ENCODE measurements at regions not wholly inside any gene's neighbourhood (a gene's known extent, or its start where the extent isn't known, plus 50 kb on each side); places are given as distances from the start of the nearest gene placed in this dataset.

GRCh38 chr5:117236941-117237340, 662.3 kb upstream of the SEMA6A start:
- intact Hi-C loops (cut with micrococcal nuclease; ENCODE audit: unreplicated experiment) = no loop called here
- CTCF ChIA-PET (ENCODE audit: unreplicated experiment) = no interaction called here

GRCh38 chr5:117235786-117236185, 661.2 kb upstream of the SEMA6A start:
- Histone ChIP-seq H3K4me1 (ENCODE audit: insufficient read depth, low read length, poor library complexity, severe bottlenecking) (no peaks in the 10 kb centered on the region), H3K79me2 (ENCODE audit: insufficient read depth, low read depth, low read length) (no peaks in the 10 kb centered on the region), H3K4me2 (ENCODE audit: low read length) (no peak overlapping the region), H3K9me2 (ENCODE audit: insufficient read depth, low read length) (no peaks in the 10 kb centered on the region; the same call in 1 of the 2 replicates), H3K4me3 (ENCODE audit: low read depth, low read length, poor library complexity, severe bottlenecking) (no peak overlapping the region), H3K9me3 (ENCODE audit: low read length) (no peaks in the 10 kb centered on the region), H4K20me1 (ENCODE audit: insufficient read depth, low read length) (no peaks in the 10 kb centered on the region), H3K27ac (ENCODE audit: low read depth, low read length, poor library complexity, severe bottlenecking) (no peak overlapping the region), H2AFZ (ENCODE audit: low read length) (no peak overlapping the region), H3K36me3 (ENCODE audit: insufficient read depth, low read length) (no peaks in the 10 kb centered on the region)
- no TSS peak for BruUV-seq (replicated peaks)
- TF ChIP-seq CTCF (conservative IDR thresholded peaks at IDR 0.05; ENCODE audit: low read length) (no peak), EZH2phosphoT487 (IDR thresholded peaks at IDR 0.05; ENCODE audit: borderline replicate concordance, low read depth, low read length) (no peak)
- intact Hi-C loops (cut with micrococcal nuclease; ENCODE audit: unreplicated experiment) = no loop called here
- no peak for DNase-seq (ENCODE audit: low spot score)
- ChIA-PET POLR2A (interaction anchor here (0.7 kb wide), 1 partner anchor 48 kb away, joined by 3 read pairs; no protein-coding TSS in a partner anchor), CTCF (ENCODE audit: unreplicated experiment) (no interaction called here)

More at GRCh38 chr5:117236941-117237340, 662.3 kb upstream of the SEMA6A start:
- Histone ChIP-seq H3K79me2 (ENCODE audit: insufficient read depth, low read depth, low read length) (no peaks in the 10 kb centered on the region), H3K36me3 (ENCODE audit: insufficient read depth, low read length) (no peaks in the 10 kb centered on the region), H2AFZ (ENCODE audit: low read length) (no peak overlapping the region), H3K4me3 (ENCODE audit: low read depth, low read length, poor library complexity, severe bottlenecking) (no peak overlapping the region), H3K9me2 (ENCODE audit: insufficient read depth, low read length) (no peaks in the 10 kb centered on the region; the same call in 1 of the 2 replicates), H3K4me1 (ENCODE audit: insufficient read depth, low read length, poor library complexity, severe bottlenecking) (no peaks in the 10 kb centered on the region), H4K20me1 (ENCODE audit: insufficient read depth, low read length) (no peaks in the 10 kb centered on the region), H3K27ac (ENCODE audit: low read depth, low read length, poor library complexity, severe bottlenecking) (no peak overlapping the region), H3K4me2 (ENCODE audit: low read length) (no peak overlapping the region), H3K9me3 (ENCODE audit: low read length) (no peaks in the 10 kb centered on the region)
- no peak for DNase-seq (ENCODE audit: low spot score)
- BruUV-seq (replicated peaks) = no TSS peak
- POLR2A ChIA-PET = no interaction called here
- no peak for TF ChIP-seq EZH2phosphoT487 (IDR thresholded peaks at IDR 0.05; ENCODE audit: borderline replicate concordance, low read depth, low read length)
- no peak for TF ChIP-seq CTCF (conservative IDR thresholded peaks at IDR 0.05; ENCODE audit: low read length)

- Histone ChIP-seq H3K9me3 (ENCODE audit: low read length) (no peaks in the 10 kb centered on the region), H2AFZ (ENCODE audit: low read length) (no peak overlapping the region), H3K27ac (ENCODE audit: low read depth, low read length, poor library complexity, severe bottlenecking) (no peak overlapping the region), H3K4me2 (ENCODE audit: low read length) (no peak overlapping the region), H3K36me3 (ENCODE audit: insufficient read depth, low read length) (no peaks in the 10 kb centered on the region), H3K9me2 (ENCODE audit: insufficient read depth, low read length) (no peaks in the 10 kb centered on the region), H4K20me1 (ENCODE audit: insufficient read depth, low read length) (no peaks in the 10 kb centered on the region), H3K4me1 (ENCODE audit: insufficient read depth, low read length, poor library complexity, severe bottlenecking) (no peaks in the 10 kb centered on the region), H3K79me2 (ENCODE audit: insufficient read depth, low read depth, low read length) (no peaks in the 10 kb centered on the region), H3K4me3 (ENCODE audit: low read depth, low read length, poor library complexity, severe bottlenecking) (no peak overlapping the region)
- ChIA-PET POLR2A (no interaction called here), CTCF (ENCODE audit: unreplicated experiment) (no interaction called here)
- intact Hi-C loops (cut with micrococcal nuclease; ENCODE audit: unreplicated experiment) = no loop called here
- BruUV-seq (replicated peaks) = no TSS peak
- TF ChIP-seq EZH2phosphoT487 (IDR thresholded peaks at IDR 0.05; ENCODE audit: borderline replicate concordance, low read depth, low read length) (no peak), CTCF (conservative IDR thresholded peaks at IDR 0.05; ENCODE audit: low read length) (no peak)
- DNase-seq (ENCODE audit: low spot score) = no peak
These were observed 655.8 kb upstream of the SEMA6A start for GRCh38 chr5:117230375-117230774.
